KMS-11 (cell line): ENCODE measurements at regions not wholly inside any gene's neighbourhood (a gene's known extent, or its start where the extent isn't known, plus 50 kb on each side); places are given as distances from the start of the nearest gene placed in this dataset.

Experiments
- H2AFZ ChIP-seq: fragments of 200-600 bp; sonication (generic); 2 replicates; pipeline ENCODE4 v1.6.1; 2016; ENCODE audit warnings: antibody characterized with exemption, mixed run types, low read depth
- H3K27ac ChIP-seq: fragments of 200-600 bp; sonication (generic); 2 replicates; pipeline ENCODE4 v1.6.1; 2016; ENCODE audit warnings: mild to moderate bottlenecking, mixed run types
- H3K27me3 ChIP-seq: fragments of 200-600 bp; sonication (generic); 2 replicates; pipeline ENCODE4 v1.6.1; 2017; ENCODE audit warnings: mild to moderate bottlenecking, low read depth, mixed run types, moderate library complexity; ENCODE audit not compliant: insufficient read depth
- H3K36me3 ChIP-seq: fragments of 200-600 bp; sonication (generic); 2 replicates; pipeline ENCODE4 v1.6.1; 2017; ENCODE audit warnings: mild to moderate bottlenecking, mixed run types; ENCODE audit not compliant: insufficient read depth
- H3K4me1 ChIP-seq: fragments of 200-600 bp; sonication (generic); 2 replicates; pipeline ENCODE4 v1.6.1; 2016; ENCODE audit warnings: mild to moderate bottlenecking, low read depth, mixed run types; ENCODE audit not compliant: poor library complexity, severe bottlenecking
- H3K4me2 ChIP-seq: fragments of 200-600 bp; sonication (generic); 2 replicates; pipeline ENCODE4 v1.7.0; 2016; ENCODE audit warnings: mild to moderate bottlenecking, mixed run types
- H3K4me3 ChIP-seq: fragments of 200-600 bp; sonication (generic); IDR thresholded peaks from 2 replicates; pipeline ENCODE4 v1.6.1; 2017; ENCODE audit warnings: low read depth, low read length, mixed read lengths; ENCODE audit not compliant: insufficient read depth
- H3K79me2 ChIP-seq: fragments of 200-600 bp; sonication (generic); 2 replicates; pipeline ENCODE4 v1.6.1; 2016; ENCODE audit warnings: low read depth, mixed run types; ENCODE audit not compliant: insufficient read depth
- H3K9ac ChIP-seq: fragments of 200-600 bp; sonication (generic); 2 replicates; pipeline ENCODE4 v1.6.1; 2016; ENCODE audit warnings: mild to moderate bottlenecking, mixed run types
- H4K20me1 ChIP-seq: fragments of 200-600 bp; sonication (generic); 2 replicates; pipeline ENCODE4 v1.6.1; 2016; ENCODE audit warnings: mild to moderate bottlenecking, mixed run types; ENCODE audit not compliant: insufficient read depth
- CTCF ChIP-seq: fragments of 200-600 bp; sonication (generic); conservative IDR thresholded peaks from 2 replicates; pipeline ENCODE4 v1.6.1; 2017; ENCODE audit warnings: low read depth, mild to moderate bottlenecking, antibody characterized with exemption, low read length, moderate library complexity, mixed read lengths

DNA sequence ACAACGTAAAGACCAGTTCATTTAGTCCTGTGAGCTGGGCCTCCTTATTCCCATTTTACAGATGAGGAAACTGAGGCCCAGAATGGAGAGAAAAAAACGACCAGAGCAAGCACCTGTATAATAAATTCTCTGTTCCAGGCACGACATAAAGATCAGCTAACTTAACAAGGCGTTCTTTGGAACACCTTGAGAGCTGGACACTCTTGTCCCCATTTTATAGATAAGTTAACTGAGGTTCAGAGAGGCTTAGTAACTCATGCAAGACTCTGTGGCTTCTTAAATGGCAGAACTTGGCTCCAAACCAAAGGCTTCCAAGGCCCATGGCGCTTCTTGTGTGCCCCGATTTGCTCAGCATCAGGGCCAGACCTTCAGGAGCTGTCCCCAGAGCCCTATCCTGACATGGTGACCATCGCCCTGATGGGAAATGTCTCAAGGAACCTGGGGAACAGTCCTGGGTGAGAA lies 142.1 kb downstream of the VEGFA start:
- H3K4me2 ChIP-seq, result no peak overlapping the region
- no peak overlapping the region for H2AFZ ChIP-seq
- TF ChIP-seq CTCF, result no peak
- no peaks in the 10 kb centered on the region for H3K27me3 ChIP-seq
- H3K4me3 ChIP-seq, result no peak overlapping the region
- no peak overlapping the region for H3K9ac ChIP-seq
- H3K4me1 ChIP-seq, result peaks cover 27% of the 10 kb centered on the region
- no peaks in the 10 kb centered on the region for H3K36me3 ChIP-seq
- H4K20me1 ChIP-seq, result no peaks in the 10 kb centered on the region
- H3K79me2 ChIP-seq, result no peaks in the 10 kb centered on the region
- no peak overlapping the region for H3K27ac ChIP-seq

DNA sequence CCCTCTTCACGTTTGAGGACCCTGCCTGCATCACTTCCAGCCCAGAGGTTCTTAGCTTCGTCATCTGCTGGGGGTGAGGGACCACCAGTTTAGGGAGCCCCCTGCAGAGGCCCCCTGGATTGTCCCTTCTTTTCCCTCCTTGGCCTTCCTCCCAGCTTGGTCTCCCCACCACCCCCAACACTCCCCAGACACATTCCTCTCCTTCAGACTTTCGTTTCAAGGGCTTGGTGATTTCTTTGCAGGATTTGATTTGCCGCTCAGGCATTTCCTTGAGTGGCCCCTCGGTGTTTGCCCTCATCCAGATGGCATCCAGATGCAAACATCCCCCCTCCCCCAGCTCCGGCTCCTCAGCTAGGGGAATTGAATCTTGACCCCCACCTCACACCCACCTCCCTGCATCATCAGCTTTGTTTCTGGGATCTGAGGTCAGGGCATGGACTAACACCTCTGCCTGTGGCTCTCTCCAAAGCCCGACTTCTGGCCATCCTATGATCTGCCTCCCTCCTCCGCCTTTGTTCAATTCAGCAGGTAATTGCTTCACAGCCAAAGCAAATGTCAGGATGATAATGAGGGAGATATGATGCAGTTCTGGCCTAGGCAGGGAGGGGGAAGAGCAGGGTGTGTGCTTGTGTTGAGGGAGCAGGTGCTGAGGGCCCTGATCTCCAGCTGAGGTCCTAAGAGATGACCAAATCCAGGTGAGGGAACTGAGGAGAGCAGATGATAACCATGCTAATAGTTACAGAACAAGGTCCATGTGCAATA lies 141.5 kb downstream of the VEGFA start:
- no peak overlapping the region for H2AFZ ChIP-seq
- no peak overlapping the region for H3K27ac ChIP-seq
- no peak for TF ChIP-seq CTCF
- H3K4me2 ChIP-seq, result no peak overlapping the region; the same call in 1 of the 2 replicates
- no peak overlapping the region for H3K4me3 ChIP-seq
- no peaks in the 10 kb centered on the region for H3K79me2 ChIP-seq
- H4K20me1 ChIP-seq, result no peaks in the 10 kb centered on the region
- H3K36me3 ChIP-seq, result no peaks in the 10 kb centered on the region
- no peak overlapping the region for H3K9ac ChIP-seq
- no peaks in the 10 kb centered on the region for H3K27me3 ChIP-seq
- peaks cover 27% of the 10 kb centered on the region for H3K4me1 ChIP-seq

- Histone ChIP-seq H3K79me2 (no peaks in the 10 kb centered on the region), H3K9ac (no peak overlapping the region), H3K36me3 (no peaks in the 10 kb centered on the region), H2AFZ (no peak overlapping the region), H3K4me3 (no peak overlapping the region), H3K4me2 (peak overlapping the region; percentile 24; the same call in 1 of the 2 replicates), H3K27ac (no peak overlapping the region), H3K4me1 (peaks cover 21% of the 10 kb centered on the region), H4K20me1 (no peaks in the 10 kb centered on the region), H3K27me3 (no peaks in the 10 kb centered on the region)
- no peak for TF ChIP-seq CTCF
Observed at GRCh38 chr6:43910638-43911353, 140.8 kb downstream of the VEGFA start.

DNA sequence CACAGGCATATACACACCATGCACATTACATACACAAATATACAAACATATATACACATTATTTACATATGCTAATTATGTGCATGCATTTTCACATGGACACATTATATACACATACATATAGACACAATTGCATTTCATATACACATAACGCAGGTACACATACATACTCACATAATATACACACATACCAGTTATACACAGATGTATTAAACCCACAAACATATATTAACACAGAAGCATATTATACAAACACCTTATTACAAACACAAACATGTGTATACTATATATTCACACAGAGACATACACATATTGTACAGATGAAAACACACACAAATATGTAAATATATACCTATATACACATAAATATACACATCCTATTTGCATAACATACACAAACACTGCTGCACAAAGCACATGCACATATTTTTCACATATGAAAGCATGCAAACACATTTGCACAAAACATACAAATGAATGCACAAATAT lies 140.2 kb downstream of the VEGFA start:
- Histone ChIP-seq H3K4me1 (peaks cover 21% of the 10 kb centered on the region), H3K27me3 (no peaks in the 10 kb centered on the region)

More for the DNA sequence above, 140.2 kb downstream of the VEGFA start:
- no peaks in the 10 kb centered on the region for H3K36me3 ChIP-seq
- no peak overlapping the region for H3K4me3 ChIP-seq
- H3K9ac ChIP-seq, result no peak overlapping the region
- no peaks in the 10 kb centered on the region for H3K79me2 ChIP-seq
- no peak overlapping the region for H2AFZ ChIP-seq
- H4K20me1 ChIP-seq, result no peaks in the 10 kb centered on the region
- peak overlapping the region; percentile 24; the same call in 1 of the 2 replicates for H3K4me2 ChIP-seq
- no peak overlapping the region for H3K27ac ChIP-seq
- no peak for TF ChIP-seq CTCF
